ENCODE measurements at regions not wholly inside any gene's neighbourhood (a gene's known extent, or its start where the extent isn't known, plus 50 kb on each side); places are given as distances from the start of the nearest gene placed in this dataset.

DNA sequence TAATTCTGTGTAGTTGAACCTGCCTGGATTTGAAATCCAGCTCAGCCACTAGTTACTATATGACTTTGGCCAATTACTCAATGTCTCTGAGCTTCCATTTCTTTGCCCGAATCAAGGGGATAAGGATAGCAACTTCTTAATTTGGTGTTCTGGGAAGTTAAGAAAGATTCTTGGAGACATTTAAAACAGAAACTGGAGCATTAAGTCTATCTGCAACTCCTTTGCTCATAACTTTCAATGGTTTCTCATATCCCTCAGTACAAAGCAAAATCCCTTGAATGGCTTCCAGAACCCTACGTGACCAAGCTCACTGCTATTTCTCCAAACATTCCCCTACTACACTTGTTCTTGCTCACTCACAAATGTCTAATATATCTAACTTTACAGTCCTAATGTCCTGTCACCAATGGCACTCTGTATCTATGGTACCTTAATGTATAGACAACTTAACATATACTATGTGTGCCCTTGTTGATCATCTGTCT lies 849.1 kb upstream of the SLIT2 start:
- no peak for DNase-seq (ENCODE audit: low read depth)

DNA sequence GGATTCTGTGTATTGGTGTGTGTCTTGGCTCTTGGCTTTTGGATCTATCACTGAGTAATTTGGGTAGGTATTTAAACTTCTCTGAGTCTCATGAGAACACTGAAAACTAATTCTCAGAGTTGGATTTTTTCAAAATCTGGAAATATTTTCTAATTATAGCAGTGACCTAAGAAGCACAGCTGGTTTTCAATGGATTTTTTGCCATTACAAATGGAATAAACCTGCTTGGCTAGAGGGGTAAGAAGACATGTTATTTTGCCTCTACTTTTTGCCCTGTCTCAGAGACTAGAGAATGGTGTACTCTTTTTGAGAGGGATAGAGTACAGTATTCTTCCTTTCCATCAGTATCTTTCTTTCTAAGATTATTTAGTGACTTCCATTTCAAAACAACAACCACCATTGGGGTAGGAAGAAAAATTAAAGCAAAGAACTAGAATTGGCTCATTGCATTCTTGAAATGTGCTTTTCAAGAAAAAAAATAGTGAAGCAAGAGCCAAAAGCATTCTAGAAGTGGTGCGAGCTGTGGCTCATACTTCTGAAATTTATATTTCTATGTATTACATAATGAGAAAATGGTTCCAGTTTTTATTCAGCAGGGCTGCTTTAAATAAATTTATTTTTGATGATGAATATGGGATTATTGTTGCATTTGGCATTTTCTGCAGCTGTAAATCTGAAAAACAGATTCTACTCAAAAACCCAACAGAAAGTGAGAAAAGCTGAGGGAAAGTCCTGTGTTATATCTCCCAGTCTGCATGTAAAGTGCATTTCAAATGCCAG lies 850.2 kb upstream of the SLIT2 start:
- DNase-seq (ENCODE audit: low read depth): no peak

DNA sequence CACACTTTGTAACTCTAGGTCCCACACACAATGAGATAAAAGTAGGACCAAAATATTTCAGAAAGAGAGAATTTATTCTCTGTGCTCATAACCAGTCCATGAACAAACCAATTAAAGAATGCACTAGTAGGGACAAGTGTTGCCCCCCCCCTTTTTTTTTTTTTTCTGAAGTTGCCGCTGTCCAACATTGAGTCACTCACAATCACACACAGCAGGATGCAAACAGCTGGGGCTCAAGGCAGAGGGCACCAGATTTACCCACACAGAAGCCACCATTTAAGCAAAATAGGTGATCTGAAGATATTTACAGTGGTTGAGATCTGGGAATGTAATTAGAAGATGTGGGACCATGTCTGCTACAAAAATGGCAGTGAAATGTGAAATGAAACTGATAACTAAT lies 850.9 kb upstream of the SLIT2 start:
- no peak for DNase-seq (ENCODE audit: low read depth)

DNA sequence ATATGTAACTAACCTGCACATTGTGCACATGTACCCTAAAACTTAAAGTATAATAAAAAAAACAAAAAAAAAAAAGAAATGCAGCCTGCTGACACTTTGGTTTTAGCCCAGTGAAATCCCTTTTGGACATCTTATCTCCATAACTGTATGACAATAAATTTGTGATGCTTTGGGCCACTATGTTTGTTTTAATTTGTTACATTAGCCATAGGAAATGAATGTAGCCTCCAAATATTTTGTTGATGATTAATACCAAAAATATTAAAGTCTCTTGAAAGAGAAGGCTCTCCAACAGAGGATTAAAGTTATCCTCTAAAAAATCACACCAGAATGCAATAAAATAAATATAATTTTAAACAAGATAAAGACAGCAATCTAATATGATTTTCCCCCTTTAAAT lies 852.7 kb upstream of the SLIT2 start:
- no peak for DNase-seq (ENCODE audit: low read depth)

DNA sequence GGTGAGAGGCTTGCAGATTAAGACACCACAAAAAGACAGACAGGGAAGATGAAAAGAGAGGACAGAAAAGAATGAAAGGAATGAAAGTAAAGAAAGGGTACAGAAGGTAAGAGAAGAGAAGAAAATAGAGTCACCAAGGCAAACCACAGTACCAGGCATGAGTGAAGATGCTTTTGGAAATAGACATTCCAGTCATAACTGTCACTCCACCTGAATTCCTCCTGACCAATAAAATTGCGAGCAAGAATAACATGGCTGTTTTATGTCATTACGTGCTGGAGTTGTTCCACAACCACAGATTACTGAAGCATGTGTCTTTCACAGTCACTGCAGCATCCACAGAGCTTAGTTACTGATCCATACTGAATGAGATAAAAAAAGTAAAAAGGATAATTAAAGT lies 864.9 kb upstream of the SLIT2 start:
- no peak for DNase-seq (ENCODE audit: low read depth)

DNA sequence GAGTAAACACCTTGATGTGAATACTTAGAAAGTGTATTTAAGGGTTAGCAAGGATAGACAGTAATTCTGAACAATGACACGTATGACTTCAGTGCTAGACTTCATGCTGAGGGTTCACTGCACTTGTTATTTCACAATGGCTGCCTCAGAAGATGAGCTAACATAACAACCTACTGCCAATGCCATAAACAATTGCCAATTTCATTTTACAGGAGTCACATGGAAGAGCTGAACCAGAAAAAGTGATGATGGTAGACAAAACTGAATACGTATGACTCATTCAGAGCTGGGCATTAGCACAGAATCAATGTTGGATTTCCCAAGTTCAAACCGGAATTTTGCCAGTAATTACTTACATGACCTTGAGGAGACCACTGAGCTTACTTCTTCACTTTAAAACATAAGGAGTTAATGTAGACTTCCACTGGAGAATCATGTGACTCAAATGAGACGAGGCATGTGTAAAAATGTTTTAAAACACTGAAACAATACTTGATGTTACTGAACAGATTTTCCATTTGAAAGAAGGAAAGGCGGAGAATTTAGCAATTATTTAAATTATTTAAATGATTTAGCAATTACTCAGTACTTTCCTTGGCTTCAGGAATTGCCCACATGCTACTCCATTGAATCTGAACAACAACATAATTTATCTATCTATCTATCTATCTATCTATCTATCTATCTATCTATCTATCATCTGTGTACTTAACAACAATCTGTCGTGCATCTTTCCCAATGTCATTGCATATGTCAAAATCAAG lies 868.5 kb upstream of the SLIT2 start:
- no peak for DNase-seq (ENCODE audit: low read depth)

DNA sequence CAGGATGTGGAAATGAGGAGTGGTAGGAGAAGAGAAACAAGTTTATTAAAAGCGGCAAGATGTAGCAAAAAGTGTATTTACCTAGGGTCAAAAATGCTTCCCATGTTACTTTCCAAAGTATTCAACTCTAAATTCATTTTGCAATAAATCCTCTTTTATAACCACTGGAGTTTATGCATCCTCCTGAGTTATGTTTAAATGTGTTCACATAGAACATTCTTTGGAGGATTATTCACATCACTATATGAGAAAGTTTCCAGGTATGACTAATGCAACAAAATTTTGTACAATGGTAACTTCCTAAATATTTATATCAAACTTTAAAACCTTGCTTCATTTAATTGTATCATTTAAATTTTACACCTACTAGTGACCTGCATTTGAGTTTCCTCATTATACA lies 870.6 kb upstream of the SLIT2 start:
- peak; percentile 62 for DNase-seq (ENCODE audit: low read depth)

DNA sequence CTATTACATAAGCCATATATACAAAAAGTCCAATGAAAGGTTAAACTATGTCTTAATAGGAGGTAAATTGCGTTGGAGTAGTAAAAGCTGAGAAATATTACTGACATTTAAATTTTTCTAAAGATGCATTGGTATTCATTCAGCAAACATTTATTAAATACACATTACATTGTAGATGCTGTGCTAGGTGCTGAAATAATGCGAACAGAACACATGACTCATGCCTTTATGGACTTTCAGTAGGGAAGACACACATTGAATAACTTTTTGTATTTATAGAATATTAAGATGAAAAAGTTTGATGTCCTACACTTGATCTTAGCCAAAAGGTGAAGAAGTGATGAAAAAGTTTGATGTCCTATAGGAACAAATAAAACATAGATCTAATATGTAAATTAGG lies 871.1 kb upstream of the SLIT2 start:
- DNase-seq (ENCODE audit: low read depth): no peak

DNA sequence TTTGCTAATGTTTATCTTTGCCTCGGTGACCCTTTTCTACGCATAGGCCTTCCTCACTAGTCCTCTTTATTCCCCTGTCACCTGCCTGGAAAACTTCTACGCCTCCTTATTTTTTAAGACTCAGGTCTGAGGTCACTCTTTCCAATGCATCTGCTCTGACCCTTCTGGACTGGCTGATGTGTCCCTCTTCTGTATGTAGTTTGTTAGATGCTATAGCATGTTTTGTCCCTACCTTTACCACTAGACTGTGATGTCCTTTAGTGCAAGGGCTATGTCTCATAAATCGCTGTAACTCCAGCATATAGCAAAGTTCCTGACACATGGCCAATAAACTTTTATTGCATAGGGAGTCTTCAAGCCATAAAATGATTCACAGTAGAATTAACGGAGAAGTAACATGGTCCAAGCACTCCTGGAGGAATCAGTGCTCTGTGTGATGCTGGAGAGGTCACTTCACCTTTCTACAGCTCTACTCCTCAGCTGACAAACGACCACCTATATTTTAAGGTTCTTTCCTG lies 872.5 kb upstream of the SLIT2 start:
- DNase-seq (ENCODE audit: low read depth): no peak

DNA sequence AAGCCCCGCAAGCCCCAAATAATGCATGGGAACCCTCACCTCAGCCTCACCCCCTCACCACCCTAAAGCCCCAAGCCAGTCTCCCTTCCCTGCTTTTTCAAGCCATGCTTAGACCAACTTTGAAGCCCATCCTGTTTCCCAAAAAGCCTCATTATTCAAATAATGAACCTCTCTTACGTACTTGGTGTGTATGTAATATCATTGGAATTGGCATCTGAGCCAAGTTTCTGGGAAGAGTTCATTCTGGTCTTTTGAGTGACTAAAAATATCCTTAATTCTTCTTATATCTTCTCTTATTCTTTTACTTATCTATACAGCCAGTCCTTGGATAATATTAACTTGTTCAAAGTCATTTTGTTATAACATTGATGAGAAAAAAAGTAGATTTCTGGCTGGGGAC lies 875.8 kb upstream of the SLIT2 start:
- no peak for DNase-seq (ENCODE audit: low read depth)

DNA sequence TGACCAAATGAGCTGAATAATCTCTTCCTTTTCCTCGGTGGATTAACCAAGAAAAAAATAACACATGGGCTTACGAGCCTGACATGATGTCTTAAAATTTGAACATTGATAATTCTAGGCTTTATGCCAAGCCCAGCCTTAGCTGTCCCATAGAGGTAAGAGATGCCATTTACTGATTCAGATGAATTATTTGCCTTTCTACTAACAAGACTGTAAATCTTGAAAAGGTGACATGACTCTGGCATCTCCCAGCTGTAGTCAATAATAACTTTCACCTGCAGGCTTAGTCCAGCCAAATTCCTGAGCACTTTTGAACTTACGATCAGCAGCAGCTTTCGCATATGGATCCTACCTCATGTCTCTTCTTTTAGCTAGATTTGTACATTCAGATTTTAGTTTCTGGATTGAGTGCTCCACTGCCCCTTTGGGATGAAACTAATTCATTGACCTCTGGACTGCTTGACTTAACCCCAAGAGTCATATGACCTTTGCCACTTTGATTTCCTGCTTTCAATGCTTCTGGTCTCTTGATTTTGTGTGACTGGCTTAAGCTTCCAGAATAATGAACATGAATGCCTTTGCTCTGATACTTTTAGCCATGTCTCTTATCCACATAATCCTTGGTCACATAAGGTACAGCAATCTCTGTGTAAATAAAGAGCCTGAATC lies 876.4 kb upstream of the SLIT2 start:
- DNase-seq (ENCODE audit: low read depth): no peak

DNA sequence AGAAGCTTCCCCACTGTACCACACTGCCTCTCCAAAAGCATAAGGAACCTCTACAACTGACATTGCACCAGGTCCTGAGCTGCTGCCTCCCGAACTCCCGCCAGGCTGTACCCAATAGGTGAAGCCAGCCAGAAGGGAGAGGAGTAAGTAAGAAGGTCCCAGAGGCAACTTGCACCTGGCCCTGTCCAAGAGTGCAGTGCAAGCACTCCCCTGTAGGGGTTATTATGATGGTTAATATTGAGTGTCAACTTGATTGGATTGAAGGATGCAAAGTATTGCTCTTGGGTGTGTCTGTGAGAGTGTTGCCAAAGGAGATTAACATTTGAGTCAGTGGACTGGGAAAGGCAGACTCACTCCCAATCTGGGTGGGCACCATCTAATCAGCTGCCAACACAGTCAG lies 879.3 kb upstream of the SLIT2 start:
- no peak for DNase-seq (ENCODE audit: low read depth)

DNA sequence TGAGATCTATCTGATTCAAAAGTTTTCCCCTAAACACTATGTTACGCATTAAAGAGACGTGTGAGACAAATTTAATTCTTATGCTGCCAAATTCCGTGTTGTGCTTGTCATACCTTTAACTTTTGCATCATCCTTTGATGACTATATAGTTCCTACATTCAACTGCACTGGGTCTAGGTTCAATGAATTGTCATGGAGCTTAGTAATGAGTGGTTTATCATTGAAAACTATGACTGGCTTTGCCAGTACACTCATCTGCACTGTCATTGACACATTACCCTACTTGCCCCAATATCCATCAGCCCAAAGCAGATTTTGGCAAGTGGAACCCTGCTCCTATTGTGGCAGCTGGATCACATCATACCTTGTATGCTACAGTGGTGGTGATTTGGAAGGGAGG lies 882.9 kb upstream of the SLIT2 start:
- DNase-seq (ENCODE audit: low read depth): no peak

DNA sequence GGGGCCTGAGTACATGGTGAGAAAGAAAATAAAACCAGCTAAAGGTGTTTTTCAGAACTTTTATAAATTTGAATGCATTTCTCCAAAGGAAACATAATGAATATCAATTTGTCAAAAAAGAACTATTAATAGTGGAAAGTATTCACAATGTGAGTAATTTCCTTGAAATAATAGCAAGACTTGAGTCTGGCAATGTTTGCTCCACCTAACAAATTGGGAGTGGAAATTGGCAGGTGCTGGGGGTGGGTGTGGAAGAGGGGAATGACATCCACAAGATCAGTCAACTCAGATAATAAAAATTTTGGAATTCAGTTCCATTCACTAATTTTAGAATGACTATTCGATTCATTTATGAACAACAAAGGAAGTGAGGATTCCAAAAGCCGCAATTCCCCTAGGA lies 884.8 kb upstream of the SLIT2 start:
- DNase-seq (ENCODE audit: low read depth): no peak

DNA sequence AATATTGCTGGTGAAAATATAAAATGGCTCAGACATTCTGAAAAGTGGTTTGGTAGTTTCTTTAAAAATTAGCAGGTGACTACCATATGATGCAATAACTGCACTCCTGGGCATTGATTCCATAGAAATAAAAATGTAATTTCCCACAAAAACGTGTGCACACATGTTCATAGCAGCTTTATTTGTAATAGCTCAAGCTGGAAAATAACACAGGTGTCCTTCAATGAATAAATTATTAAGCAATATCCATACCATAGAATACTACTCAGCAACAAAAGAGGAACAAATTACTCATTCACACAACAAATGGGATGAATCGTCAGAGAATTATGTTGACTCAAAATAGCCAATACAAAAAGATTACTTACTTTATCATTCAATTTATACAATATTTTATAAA lies 893.7 kb upstream of the SLIT2 start:
- DNase-seq (ENCODE audit: low read depth): no peak

DNA sequence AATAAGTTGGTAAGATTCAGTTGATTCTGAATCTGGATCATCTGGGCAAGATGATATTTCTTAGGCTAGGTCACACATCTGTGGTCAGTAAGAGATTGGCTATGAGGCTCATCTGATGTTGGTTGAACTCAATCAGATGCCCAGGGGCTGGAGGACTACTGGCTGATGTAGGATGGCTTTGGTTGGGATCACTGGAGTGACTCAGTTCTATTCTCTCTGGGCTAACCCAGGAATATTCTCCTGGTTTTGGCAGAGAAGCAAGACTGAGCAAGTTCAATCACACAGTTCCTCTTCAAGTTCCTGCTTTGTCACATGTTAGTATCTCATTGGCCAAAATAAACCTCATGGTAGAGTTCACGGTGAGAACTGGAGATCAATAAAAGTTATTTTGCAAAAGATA lies 902.3 kb upstream of the SLIT2 start:
- no peak for DNase-seq (ENCODE audit: low read depth)

DNA sequence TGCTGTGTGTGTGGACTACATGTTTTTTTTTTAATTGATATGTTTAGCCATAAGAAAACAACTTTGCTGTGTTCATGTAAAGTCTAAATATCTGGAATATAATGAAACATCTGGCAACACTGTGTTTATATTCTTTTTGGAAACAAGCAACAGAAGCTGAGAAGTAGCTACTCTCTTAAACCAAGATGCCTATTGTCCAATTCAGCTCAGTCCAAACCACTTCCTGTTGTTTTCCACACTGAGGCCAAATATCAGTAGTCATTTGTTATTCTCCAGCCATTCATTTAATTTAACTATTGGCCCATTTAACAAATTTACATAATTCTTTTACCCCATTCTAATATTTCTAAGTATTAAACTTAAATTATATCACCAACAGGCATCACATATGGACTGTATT lies 903.0 kb upstream of the SLIT2 start:
- no peak for DNase-seq (ENCODE audit: low read depth)

DNA sequence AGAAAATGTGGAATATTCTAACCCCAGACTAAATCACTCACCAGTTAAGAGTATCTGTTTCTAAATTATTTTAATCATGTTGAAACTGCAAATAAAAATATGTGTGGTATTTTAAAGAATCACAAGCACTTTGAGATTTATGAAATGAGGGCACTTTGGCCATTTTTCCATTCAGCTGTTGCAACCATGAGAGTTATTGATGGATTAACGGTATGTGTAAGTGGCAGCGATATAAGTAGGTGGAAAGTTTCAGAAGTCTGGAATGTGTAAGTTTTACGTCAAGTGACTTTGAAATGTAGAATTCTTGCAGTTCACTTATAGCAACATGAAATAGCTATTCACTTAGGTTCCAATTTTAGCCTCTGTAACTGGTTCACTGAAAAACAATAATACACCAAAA lies 905.1 kb upstream of the SLIT2 start:
- no peak for DNase-seq (ENCODE audit: low read depth)

DNA sequence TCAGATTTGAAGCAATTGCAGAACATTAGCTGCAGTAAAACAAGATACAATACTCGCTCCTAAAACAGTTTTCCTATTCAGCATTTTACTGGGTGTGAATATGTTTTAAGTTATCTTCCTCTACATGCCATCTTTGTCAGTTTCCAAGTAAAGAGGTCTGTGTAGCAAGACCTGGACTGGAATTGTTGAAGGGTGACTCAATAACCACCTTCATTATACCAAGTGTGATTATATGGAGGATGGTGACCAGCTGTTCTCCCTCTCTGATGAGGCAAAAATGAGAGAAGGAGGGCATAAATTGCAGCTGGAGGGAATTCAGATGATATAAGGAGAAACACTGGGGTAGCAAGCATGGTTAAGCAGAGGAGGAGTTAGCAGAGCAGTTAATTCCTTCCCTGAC lies 922.1 kb upstream of the SLIT2 start:
- DNase-seq (ENCODE audit: low read depth): no peak

DNA sequence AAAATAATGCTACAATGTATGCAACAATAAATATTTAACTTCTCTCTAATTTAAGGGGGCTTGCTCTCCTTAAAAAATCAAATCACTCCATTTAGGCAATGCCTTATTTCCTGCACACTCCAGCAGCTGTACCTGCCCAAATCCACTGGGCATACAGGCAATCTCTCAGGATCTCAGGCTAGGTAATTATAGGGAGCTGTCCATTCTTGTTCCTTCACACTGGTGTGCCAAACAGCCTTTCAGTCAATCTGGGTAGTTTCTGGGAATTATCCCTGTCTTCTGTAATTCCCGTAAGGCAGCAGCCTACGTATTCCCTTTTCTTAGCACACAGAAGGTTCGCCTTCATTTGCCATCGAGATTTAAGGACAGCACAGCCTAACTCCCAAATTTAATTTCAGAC lies 922.6 kb upstream of the SLIT2 start:
- DNase-seq (ENCODE audit: low read depth): no peak

DNA sequence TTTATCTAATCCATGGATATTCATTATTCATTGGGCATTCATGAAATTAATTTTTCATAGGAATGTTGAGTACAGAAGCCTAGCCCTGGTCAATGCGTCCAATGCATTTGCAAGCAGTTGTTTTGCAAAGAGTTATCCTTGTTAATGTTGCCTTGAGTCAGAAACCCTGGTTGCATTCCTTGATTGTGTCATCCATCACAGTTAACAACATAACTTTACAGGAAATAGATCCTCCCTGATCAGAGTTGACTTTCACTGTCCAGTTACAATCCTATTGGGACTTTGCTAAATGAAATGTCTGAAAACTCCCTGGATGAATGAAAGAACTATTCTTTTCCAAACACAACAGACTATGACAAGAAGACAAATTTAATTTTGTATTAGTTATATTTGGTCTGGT lies 924.3 kb upstream of the SLIT2 start:
- DNase-seq (ENCODE audit: low read depth): no peak

DNA sequence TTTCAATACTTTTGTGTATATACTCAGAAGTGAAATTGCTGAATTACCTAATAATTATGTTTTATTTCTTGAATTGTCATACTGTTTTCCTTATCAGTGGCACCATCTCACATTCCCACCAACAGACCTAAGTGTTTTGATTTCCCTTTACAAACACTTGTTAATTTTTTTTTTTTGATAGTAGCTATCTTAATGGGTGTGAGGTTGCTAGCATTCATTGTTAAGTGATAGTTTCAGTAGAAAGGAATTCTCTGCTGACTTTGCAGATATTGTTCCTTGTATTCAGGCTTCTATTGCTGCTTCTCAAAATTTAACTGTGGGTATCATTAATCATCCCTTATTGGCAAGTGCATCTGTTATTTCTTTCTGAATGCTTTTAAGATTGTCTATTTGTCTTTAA lies 927.5 kb upstream of the SLIT2 start:
- DNase-seq (ENCODE audit: low read depth): no peak

DNA sequence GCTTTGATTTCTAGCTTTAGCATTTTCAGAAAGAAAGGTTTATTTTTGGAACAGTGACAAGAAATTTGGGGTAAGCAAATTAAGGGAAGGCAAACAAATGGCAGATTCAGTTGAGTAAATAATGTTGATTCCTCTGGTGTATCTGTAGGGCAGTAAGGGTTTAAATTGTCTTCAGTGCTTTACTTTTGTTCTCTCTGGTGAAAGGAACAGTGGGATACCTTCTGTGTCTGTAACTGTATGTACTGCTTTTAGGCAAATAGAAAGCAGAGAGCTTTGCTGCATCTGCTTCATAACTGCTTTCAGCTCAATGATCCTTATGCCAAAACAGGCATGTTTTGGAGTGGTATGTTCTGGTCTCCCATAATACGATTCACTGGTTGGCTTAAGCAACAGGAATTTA lies 932.1 kb upstream of the SLIT2 start:
- DNase-seq (ENCODE audit: low read depth): no peak
